GM10266 (cell line): ENCODE measurements at regions not wholly inside any gene's neighbourhood (a gene's known extent, or its start where the extent isn't known, plus 50 kb on each side); places are given as distances from the start of the nearest gene placed in this dataset.

Source experiments
- DNase-seq: peaks from one replicate; pipeline ENCODE4 v3.0.0; 2012; ENCODE audit errors: extremely low spot score
- CTCF ChIP-seq: IDR thresholded peaks from 2 replicates; pipeline ENCODE4 v1.5.1; 2012; ENCODE audit warnings: mild to moderate bottlenecking, low read depth; ENCODE audit not compliant: control insufficient read depth, insufficient read depth; ENCODE audit errors: missing control alignments

- no peak for TF ChIP-seq CTCF
- DNase-seq, result no peak
Measured at GRCh38 chr10:35722226-35722625, 80.1 kb upstream of the FZD8 start.

- TF ChIP-seq CTCF, result no peak
- DNase-seq, result no peak
Measured at GRCh38 chr10:35720366-35720765, 78.3 kb upstream of the FZD8 start.

- no peak for TF ChIP-seq CTCF
- DNase-seq, result no peak
Measured at GRCh38 chr10:35716776-35717175, 74.7 kb upstream of the FZD8 start.

GRCh38 chr10:35712486-35712885 lies 70.4 kb upstream of the FZD8 start:
- TF ChIP-seq CTCF, result no peak
- DNase-seq, result no peak

GRCh38 chr10:35711615-35712411 lies 69.7 kb upstream of the FZD8 start:
- no peak for DNase-seq
- no peak for TF ChIP-seq CTCF

- no peak for TF ChIP-seq CTCF
Measured at GRCh38 chr10:35707642-35708425, 65.7 kb upstream of the FZD8 start.

GRCh38 chr10:35706959-35707358 lies 64.9 kb upstream of the FZD8 start:
- TF ChIP-seq CTCF, result no peak
- no peak for DNase-seq

More at GRCh38 chr10:35707642-35708425, 65.7 kb upstream of the FZD8 start:
- DNase-seq, result no peak
